Neutrophil (primary cell): ENCODE measurements at regions not wholly inside any gene's neighbourhood (a gene's known extent, or its start where the extent isn't known, plus 50 kb on each side); places are given as distances from the start of the nearest gene placed in this dataset.
"Not testable (repeated sequence)": the region's sequence is repeated elsewhere in the genome, so short reads cannot be mapped to it uniquely, and the experiment has no call there.

Source experiments
- H3K27ac ChIP-seq: fragments of 200-600 bp; sonication (generic); 2 replicates; pipeline ENCODE4 v1.5.1; 2016; ENCODE audit warnings: mild to moderate bottlenecking, moderate library complexity
- H3K27me3 ChIP-seq: fragments of 200-600 bp; sonication (generic); 2 replicates; pipeline ENCODE4 v1.6.0; 2016; ENCODE audit warnings: mild to moderate bottlenecking
- H3K36me3 ChIP-seq: fragments of 200-600 bp; sonication (generic); 2 replicates; pipeline ENCODE4 v1.5.1; 2017
- H3K4me1 ChIP-seq, 2 experiments: fragments of 200-600 bp in 1 of 2; sonication (generic) in 1 of 2; 1 replicate in 1 of 2; 2 replicates in 1 of 2; pipeline versions ENCODE4 v1.5.1 to v1.6.1; 2013 to 2016; ENCODE audit warnings: low read depth in 1 of 2, low read length in 1 of 2, mild to moderate bottlenecking in 1 of 2, moderate library complexity in 1 of 2; ENCODE audit not compliant: control insufficient read depth in 1 of 2, insufficient read depth in 1 of 2
- H3K4me3 ChIP-seq, 2 experiments: fragments of 200-600 bp in 1 of 2; sonication (generic) in 1 of 2; 1 replicate in 1 of 2; 2 replicates in 1 of 2; pipeline ENCODE4 v1.5.1; 2013 to 2016; ENCODE audit warnings: low read depth in 1 of 2, low read length in 1 of 2, mild to moderate bottlenecking in 1 of 2, moderate library complexity in 1 of 2
- H3K9me3 ChIP-seq: fragments of 200-600 bp; sonication (generic); 2 replicates; pipeline ENCODE4 v1.5.1; 2016
- TF ChIP-seq, protein P1 (sequence below): fragments of 200-600 bp; sonication (generic); IDR thresholded peaks from 2 replicates; pipeline ENCODE4 v1.5.1; 2016; ENCODE audit warnings: antibody characterized with exemption

DNA sequence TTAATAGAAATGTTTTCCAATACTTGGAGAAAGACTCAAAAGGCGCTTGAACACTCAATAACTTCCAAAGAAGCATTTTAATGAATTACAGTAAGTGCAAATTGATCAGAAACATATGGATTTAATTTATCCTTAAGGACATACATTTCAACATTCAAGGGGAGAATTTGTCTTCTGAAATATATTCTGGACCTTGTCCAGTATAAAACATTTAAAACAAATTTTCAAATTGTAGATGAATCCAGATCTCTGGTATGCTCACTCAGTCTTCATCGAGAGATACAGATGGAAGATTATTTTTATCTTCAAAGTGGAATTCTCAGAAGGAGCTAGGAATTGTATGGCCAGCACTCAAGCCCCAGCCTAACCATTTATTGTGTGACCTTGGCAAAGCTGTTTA is 310.4 kb downstream of the ZNF674 start:
- H3K4me3 ChIP-seq: no peak overlapping the region
- TF ChIP-seq, protein P1, sequence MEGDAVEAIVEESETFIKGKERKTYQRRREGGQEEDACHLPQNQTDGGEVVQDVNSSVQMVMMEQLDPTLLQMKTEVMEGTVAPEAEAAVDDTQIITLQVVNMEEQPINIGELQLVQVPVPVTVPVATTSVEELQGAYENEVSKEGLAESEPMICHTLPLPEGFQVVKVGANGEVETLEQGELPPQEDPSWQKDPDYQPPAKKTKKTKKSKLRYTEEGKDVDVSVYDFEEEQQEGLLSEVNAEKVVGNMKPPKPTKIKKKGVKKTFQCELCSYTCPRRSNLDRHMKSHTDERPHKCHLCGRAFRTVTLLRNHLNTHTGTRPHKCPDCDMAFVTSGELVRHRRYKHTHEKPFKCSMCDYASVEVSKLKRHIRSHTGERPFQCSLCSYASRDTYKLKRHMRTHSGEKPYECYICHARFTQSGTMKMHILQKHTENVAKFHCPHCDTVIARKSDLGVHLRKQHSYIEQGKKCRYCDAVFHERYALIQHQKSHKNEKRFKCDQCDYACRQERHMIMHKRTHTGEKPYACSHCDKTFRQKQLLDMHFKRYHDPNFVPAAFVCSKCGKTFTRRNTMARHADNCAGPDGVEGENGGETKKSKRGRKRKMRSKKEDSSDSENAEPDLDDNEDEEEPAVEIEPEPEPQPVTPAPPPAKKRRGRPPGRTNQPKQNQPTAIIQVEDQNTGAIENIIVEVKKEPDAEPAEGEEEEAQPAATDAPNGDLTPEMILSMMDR: no peak

DNA sequence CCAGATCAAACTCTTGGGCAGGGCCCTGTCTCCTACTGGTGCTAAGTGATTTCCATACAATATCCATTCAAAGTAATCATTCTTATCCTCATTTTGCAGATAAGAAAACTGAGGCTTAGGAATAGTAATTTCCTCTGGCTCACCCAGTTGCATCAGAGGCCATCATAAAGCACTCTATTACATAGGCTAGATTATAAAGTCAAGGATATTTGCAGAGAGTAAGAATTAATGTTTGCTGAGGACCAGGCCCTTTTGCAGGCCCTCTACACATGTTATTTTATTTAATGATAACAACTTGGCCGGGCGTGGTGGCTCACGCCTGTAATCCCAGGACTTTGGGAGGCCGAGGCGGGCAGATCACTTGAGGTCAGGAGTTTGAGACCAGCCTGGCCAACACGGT is 316.8 kb downstream of the ZNF674 start:
- Histone ChIP-seq H3K27ac (no peak overlapping the region), H3K27me3 (no peaks in the 10 kb centered on the region), H3K9me3 (no peaks in the 10 kb centered on the region), H3K36me3 (no peaks in the 10 kb centered on the region), H3K4me1 (no peaks in the 10 kb centered on the region), H3K4me3 (no peak overlapping the region)
- TF ChIP-seq, protein P1: no peak

More for the DNA sequence above, 310.4 kb downstream of the ZNF674 start:
- no peaks in the 10 kb centered on the region for H3K36me3 ChIP-seq
- no peaks in the 10 kb centered on the region for H3K27me3 ChIP-seq
- H3K4me1 ChIP-seq: no peaks in the 10 kb centered on the region
- no peak overlapping the region for H3K27ac ChIP-seq
- no peaks in the 10 kb centered on the region for H3K9me3 ChIP-seq

DNA sequence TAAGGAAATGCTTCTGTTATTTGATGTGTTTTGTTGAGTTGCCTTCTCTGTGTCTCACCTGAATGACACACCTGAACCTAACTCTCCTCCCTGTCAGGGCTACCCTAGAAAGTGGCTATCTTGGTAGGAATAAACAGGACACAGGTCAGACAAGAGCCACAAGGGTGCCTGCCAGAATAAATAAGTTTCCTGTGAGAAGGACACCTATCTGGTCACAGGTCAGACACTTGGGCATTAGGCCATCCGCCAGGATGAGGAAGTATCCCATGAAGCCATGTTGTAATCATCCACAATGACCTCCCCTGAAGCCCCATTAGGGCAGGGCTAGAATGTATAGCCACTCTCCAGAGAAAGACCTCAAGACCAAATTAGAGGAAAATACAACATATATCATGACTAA is 318.8 kb downstream of the ZNF674 start:
- Histone ChIP-seq H3K36me3 (no peaks in the 10 kb centered on the region), H3K27me3 (no peaks in the 10 kb centered on the region), H3K27ac (no peak overlapping the region), H3K9me3 (no peaks in the 10 kb centered on the region), H3K4me3 (no peak overlapping the region), H3K4me1 (no peaks in the 10 kb centered on the region)
- TF ChIP-seq, protein P1: no peak

DNA sequence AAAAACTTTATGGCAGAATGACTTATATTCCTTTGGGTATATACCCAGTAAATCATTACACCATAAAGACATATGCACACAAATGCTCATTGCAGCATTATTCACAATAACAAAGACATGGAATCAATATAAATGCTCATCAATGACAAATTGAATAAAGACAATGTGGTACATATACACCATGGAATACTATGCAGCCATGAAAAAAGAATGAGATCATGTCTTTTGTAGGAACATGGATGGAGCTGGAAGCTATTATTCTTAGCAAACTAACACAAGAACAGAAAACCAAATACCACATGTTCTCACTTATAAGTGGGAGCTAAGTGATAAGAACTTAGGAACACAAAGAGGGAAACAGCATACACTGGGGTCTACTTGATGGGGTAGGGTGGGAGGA is 321.7 kb downstream of the ZNF674 start:
- H3K27ac ChIP-seq, H3K9me3 ChIP-seq, H3K4me3 ChIP-seq, H3K36me3 ChIP-seq, H3K4me1 ChIP-seq, H3K27me3 ChIP-seq: not testable (repeated sequence)

DNA sequence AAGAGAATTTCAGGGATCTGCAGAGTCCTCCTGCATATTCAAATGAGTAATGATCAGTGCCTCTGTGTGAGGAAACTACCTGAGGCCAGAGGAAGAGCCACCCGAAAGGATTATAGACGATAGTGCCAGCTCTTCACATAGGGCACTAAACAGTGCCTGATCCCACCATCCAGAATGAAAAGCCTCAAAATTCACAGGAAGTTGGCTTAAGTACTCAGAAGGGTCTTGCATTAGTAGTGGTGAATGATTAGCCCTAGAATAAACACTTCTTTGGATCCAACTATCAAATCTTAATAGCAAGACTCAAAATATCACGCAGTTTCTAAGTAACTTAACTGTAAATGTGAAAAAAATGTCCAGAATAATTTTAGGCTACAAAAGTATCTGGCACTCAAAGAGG is 324.4 kb downstream of the ZNF674 start:
- H3K27me3 ChIP-seq: no peaks in the 10 kb centered on the region
- no peaks in the 10 kb centered on the region for H3K36me3 ChIP-seq
- no peak overlapping the region for H3K4me3 ChIP-seq

DNA sequence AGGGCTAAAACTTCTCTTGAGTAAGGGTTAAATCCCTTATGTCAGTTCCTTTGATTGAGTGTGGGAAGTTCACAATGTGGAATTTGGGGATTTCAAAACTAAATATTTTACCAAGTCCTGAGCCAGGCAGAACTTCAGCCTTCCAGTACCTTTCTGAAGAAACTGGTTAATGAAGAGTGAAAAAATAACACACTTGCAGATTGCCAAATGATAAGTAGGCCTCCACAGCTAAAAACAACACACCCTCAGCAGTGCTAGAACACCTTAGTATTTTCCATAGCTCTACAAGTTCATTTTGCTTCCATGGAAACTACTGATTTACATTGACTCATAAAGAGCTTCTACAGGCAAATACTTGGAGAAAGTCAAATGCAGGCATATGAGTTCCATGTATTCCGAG is 326.8 kb downstream of the ZNF674 start:
- H3K4me1 ChIP-seq: no peaks in the 10 kb centered on the region
- no peaks in the 10 kb centered on the region for H3K9me3 ChIP-seq
- H3K27ac ChIP-seq: no peak overlapping the region
- no peak overlapping the region for H3K4me3 ChIP-seq
- H3K36me3 ChIP-seq: no peaks in the 10 kb centered on the region
- no peaks in the 10 kb centered on the region for H3K27me3 ChIP-seq
- TF ChIP-seq, protein P1: no peak

More for the DNA sequence above, 324.4 kb downstream of the ZNF674 start:
- Histone ChIP-seq H3K9me3 (no peaks in the 10 kb centered on the region), H3K4me1 (no peaks in the 10 kb centered on the region), H3K27ac (no peak overlapping the region)
- TF ChIP-seq, protein P1: no peak
